Endothelial cell (in vitro differentiated cells): ENCODE measurements at regions not wholly inside any gene's neighbourhood (a gene's known extent, or its start where the extent isn't known, plus 50 kb on each side); places are given as distances from the start of the nearest gene placed in this dataset.

ENCODE experiments used
- DNase-seq: peaks from one replicate; pipeline ENCODE4 v3.0.0; 2021; ENCODE audit warnings: low spot score
- H3K27ac Mint-ChIP-seq: one replicate; pipeline ENCODE4 v1.8.0; 2021; ENCODE audit warnings: mixed read lengths, inconsistent platforms; ENCODE audit not compliant: unreplicated experiment
- H3K27me3 Mint-ChIP-seq: one replicate; pipeline ENCODE4 v1.8.0; 2021; ENCODE audit warnings: mild to moderate bottlenecking, moderate library complexity, mixed read lengths, inconsistent platforms; ENCODE audit not compliant: unreplicated experiment
- H3K36me3 Mint-ChIP-seq: one replicate; pipeline ENCODE4 v1.8.0; 2021; ENCODE audit warnings: mild to moderate bottlenecking, low read depth, mixed read lengths, inconsistent platforms; ENCODE audit not compliant: unreplicated experiment
- H3K4me1 Mint-ChIP-seq: one replicate; pipeline ENCODE4 v1.8.0; 2021; ENCODE audit warnings: mild to moderate bottlenecking, mixed read lengths, inconsistent platforms; ENCODE audit not compliant: unreplicated experiment
- H3K4me3 Mint-ChIP-seq: one replicate; pipeline ENCODE4 v1.8.0; 2021; ENCODE audit warnings: mild to moderate bottlenecking, mixed read lengths, inconsistent platforms; ENCODE audit not compliant: unreplicated experiment
- H3K9me3 Mint-ChIP-seq: one replicate; pipeline ENCODE4 v1.8.0; 2021; ENCODE audit warnings: mixed read lengths, inconsistent platforms; ENCODE audit not compliant: unreplicated experiment
- CTCF ChIP-seq: fragments of 200-600 bp; sonication (generic); IDR thresholded peaks from one replicate; pipeline ENCODE4 v1.5.0; 2021; ENCODE audit warnings: antibody characterized with exemption; ENCODE audit not compliant: unreplicated experiment

- Mint-ChIP-seq H3K9me3 (peaks cover 11% of the 10 kb centered on the region), H3K36me3 (peaks cover 5% of the 10 kb centered on the region), H3K4me3 (no peak overlapping the region), H3K27me3 (peaks cover 5% of the 10 kb centered on the region), H3K27ac (no peak overlapping the region), H3K4me1 (no peaks in the 10 kb centered on the region)
- no peak for DNase-seq
- no peak for TF ChIP-seq CTCF
These were observed 261.8 kb downstream of the DCDC2C start for GRCh38 chr2:3965211-3965610.

- H3K9me3 Mint-ChIP-seq: peaks cover 11% of the 10 kb centered on the region
- H3K27me3 Mint-ChIP-seq: peaks cover 5% of the 10 kb centered on the region
- H3K27ac Mint-ChIP-seq: no peak overlapping the region
- no peaks in the 10 kb centered on the region for H3K4me1 Mint-ChIP-seq
- no peak overlapping the region for H3K4me3 Mint-ChIP-seq
- peaks cover 5% of the 10 kb centered on the region for H3K36me3 Mint-ChIP-seq
- no peak for TF ChIP-seq CTCF
- DNase-seq: no peak
These were observed 262.6 kb downstream of the DCDC2C start for GRCh38 chr2:3965953-3966352.

GRCh38 chr2:3966470-3966869, 263.1 kb downstream of the DCDC2C start:
- no peak for TF ChIP-seq CTCF
- peaks cover 11% of the 10 kb centered on the region for H3K9me3 Mint-ChIP-seq

GRCh38 chr2:3968736-3969135, 265.4 kb downstream of the DCDC2C start:
- no peak overlapping the region for H3K4me3 Mint-ChIP-seq
- no peak for DNase-seq
- H3K4me1 Mint-ChIP-seq: no peaks in the 10 kb centered on the region
- peaks cover 5% of the 10 kb centered on the region for H3K36me3 Mint-ChIP-seq
- H3K27ac Mint-ChIP-seq: no peak overlapping the region
- TF ChIP-seq CTCF: no peak
- peaks cover 5% of the 10 kb centered on the region for H3K27me3 Mint-ChIP-seq
- H3K9me3 Mint-ChIP-seq: peaks cover 11% of the 10 kb centered on the region

More at GRCh38 chr2:3966470-3966869, 263.1 kb downstream of the DCDC2C start:
- no peak overlapping the region for H3K27ac Mint-ChIP-seq
- no peaks in the 10 kb centered on the region for H3K4me1 Mint-ChIP-seq
- peaks cover 5% of the 10 kb centered on the region for H3K36me3 Mint-ChIP-seq
- H3K4me3 Mint-ChIP-seq: no peak overlapping the region
- no peak for DNase-seq
- peaks cover 5% of the 10 kb centered on the region for H3K27me3 Mint-ChIP-seq

GRCh38 chr2:3970791-3971651, 267.6 kb downstream of the DCDC2C start:
- no peak for DNase-seq
- Mint-ChIP-seq H3K4me1 (no peaks in the 10 kb centered on the region), H3K9me3 (peaks cover 16% of the 10 kb centered on the region), H3K36me3 (peaks cover 13% of the 10 kb centered on the region), H3K27me3 (no peaks in the 10 kb centered on the region), H3K4me3 (no peak overlapping the region), H3K27ac (no peak overlapping the region)
- TF ChIP-seq CTCF: no peak
